Endothelial cell of umbilical vein (primary cell): ENCODE measurements at regions not wholly inside any gene's neighbourhood (a gene's known extent, or its start where the extent isn't known, plus 50 kb on each side); places are given as distances from the start of the nearest gene placed in this dataset.

ENCODE experiments used
- POLR2A ChIP-seq: IDR thresholded peaks from 2 replicates; pipeline ENCODE4 v1.6.1; 2012; ENCODE audit warnings: low read depth, mild to moderate bottlenecking, control low read depth, low read length
- TF ChIP-seq, protein P1 (sequence below), 2 donors: IDR thresholded peaks; 1 replicate in 1 of 2; 2 replicates in 1 of 2; pipeline ENCODE4 v1.5.1; 2011; ENCODE audit warnings: low read length in 2 of 2, mild to moderate bottlenecking in 2 of 2, moderate library complexity in 2 of 2, control low read depth in 1 of 2, inconsistent platforms in 1 of 2, low read depth in 1 of 2; ENCODE audit not compliant: insufficient read depth in 1 of 2; ENCODE audit errors: extremely low read depth in 1 of 2

DNA sequence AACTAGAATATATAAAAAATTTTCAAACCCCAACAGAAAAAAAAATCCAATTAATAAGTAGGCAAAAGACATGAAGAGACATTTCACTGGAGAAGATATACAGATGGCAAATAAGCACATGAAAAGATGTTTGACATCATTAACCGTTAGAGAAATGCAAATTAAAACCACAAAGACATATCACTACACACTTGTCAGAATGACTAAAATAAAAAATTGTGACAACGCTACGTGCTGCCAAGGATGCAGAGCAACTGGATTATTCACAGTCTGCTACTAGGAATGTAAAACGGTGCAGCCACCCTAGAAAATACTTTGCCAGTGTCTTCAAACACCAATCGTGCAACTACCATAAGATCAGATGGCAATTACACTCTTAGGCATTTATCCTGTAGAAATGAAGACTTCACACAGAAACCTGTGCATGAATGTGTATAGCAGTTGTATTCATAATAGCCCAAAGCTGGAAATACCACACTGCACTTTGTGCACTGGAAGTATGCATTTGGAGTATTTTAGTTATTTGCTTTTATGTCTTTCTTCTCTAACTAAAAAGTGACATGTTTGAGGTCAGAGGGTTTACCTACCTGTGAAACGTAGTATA lies 75.3 kb upstream of the PALMD start:
- no peak for TF ChIP-seq POLR2A
- TF ChIP-seq, protein P1, sequence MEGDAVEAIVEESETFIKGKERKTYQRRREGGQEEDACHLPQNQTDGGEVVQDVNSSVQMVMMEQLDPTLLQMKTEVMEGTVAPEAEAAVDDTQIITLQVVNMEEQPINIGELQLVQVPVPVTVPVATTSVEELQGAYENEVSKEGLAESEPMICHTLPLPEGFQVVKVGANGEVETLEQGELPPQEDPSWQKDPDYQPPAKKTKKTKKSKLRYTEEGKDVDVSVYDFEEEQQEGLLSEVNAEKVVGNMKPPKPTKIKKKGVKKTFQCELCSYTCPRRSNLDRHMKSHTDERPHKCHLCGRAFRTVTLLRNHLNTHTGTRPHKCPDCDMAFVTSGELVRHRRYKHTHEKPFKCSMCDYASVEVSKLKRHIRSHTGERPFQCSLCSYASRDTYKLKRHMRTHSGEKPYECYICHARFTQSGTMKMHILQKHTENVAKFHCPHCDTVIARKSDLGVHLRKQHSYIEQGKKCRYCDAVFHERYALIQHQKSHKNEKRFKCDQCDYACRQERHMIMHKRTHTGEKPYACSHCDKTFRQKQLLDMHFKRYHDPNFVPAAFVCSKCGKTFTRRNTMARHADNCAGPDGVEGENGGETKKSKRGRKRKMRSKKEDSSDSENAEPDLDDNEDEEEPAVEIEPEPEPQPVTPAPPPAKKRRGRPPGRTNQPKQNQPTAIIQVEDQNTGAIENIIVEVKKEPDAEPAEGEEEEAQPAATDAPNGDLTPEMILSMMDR (IDR thresholded peaks at IDR 0.05; ENCODE audit: extremely low read depth in 1 of 2, insufficient read depth in 1 of 2, low read depth in 1 of 2, low read length in 2 of 2), result no peak
